OCI-LY7 (cell line): ENCODE measurements at regions not wholly inside any gene's neighbourhood (a gene's known extent, or its start where the extent isn't known, plus 50 kb on each side); places are given as distances from the start of the nearest gene placed in this dataset.

ENCODE experiments used
- BruUV-seq: library from RNA; stranded (reverse); fragments of 400-500 nt; replicated peaks from 2 replicates; lab custom pipeline; 2021; lab: Mats Ljungman, UMichigan
- CTCF ChIA-PET: fragments of 300-600 bp; sonication (Branson Sonifier 250); formaldehyde crosslinking; loops from one replicate; lab custom pipeline; 2022; ENCODE audit warnings: antibody characterized with exemption; ENCODE audit not compliant: unreplicated experiment; lab: Charles Lee
- POLR2A ChIA-PET: fragments of 300-600 bp; sonication (Branson Sonifier 250); formaldehyde crosslinking; loops from one replicate; lab custom pipeline; 2022; ENCODE audit warnings: antibody characterized with exemption; lab: Charles Lee
- DNase-seq: peaks from one replicate; pipeline ENCODE4 v3.0.0-alpha.2; 2015; ENCODE audit warnings: low spot score
- H2AFZ ChIP-seq: fragments of 200-600 bp; sonication (generic), shearing (Covaris generic); 2 replicates; pipeline ENCODE4 v1.6.1; 2014; ENCODE audit warnings: mild to moderate bottlenecking, antibody characterized with exemption, low read length, moderate library complexity
- H3K27ac ChIP-seq: fragments of 200-600 bp; sonication (generic); 2 replicates; pipeline ENCODE4 v1.5.1; 2014; ENCODE audit warnings: mixed run types, low read depth, mild to moderate bottlenecking, moderate library complexity, low read length, inconsistent platforms; ENCODE audit not compliant: poor library complexity, severe bottlenecking
- H3K36me3 ChIP-seq: fragments of 200-600 bp; sonication (generic); 2 replicates; pipeline ENCODE4 v1.6.1; 2014; ENCODE audit warnings: mild to moderate bottlenecking, antibody characterized with exemption, low read length, moderate library complexity, mixed read lengths; ENCODE audit not compliant: insufficient read depth
- H3K4me1 ChIP-seq: fragments of 200-600 bp; sonication (generic); 2 replicates; pipeline ENCODE4 v1.5.1; 2014; ENCODE audit warnings: mild to moderate bottlenecking, low read length; ENCODE audit not compliant: insufficient read depth, poor library complexity, severe bottlenecking
- H3K4me2 ChIP-seq: fragments of 200-600 bp; sonication (generic); 2 replicates; pipeline ENCODE4 v1.6.1; 2014; ENCODE audit warnings: mild to moderate bottlenecking, low read length
- H3K4me3 ChIP-seq: fragments of 200-600 bp; sonication (generic); 2 replicates; pipeline ENCODE4 v1.5.1; 2014; ENCODE audit warnings: mild to moderate bottlenecking, low read depth, low read length; ENCODE audit not compliant: poor library complexity, severe bottlenecking
- H3K79me2 ChIP-seq: fragments of 200-600 bp; sonication (generic); 2 replicates; pipeline ENCODE4 v1.6.1; 2016; ENCODE audit warnings: low read depth, mild to moderate bottlenecking, low read length, moderate library complexity, mixed read lengths; ENCODE audit not compliant: insufficient read depth
- H3K9me2 ChIP-seq: fragments of 200-600 bp; sonication (generic); 2 replicates; pipeline ENCODE4 v1.6.1; 2016; ENCODE audit warnings: mild to moderate bottlenecking, low read length, mixed read lengths; ENCODE audit not compliant: insufficient read depth
- H3K9me3 ChIP-seq: fragments of 200-600 bp; sonication (generic); 2 replicates; pipeline ENCODE4 v1.6.1; 2014; ENCODE audit warnings: mild to moderate bottlenecking, mixed run types, low read length, mixed read lengths
- H4K20me1 ChIP-seq: fragments of 200-600 bp; sonication (generic); 2 replicates; pipeline ENCODE4 v1.6.1; 2014; ENCODE audit warnings: mild to moderate bottlenecking, antibody characterized with exemption, low read length, moderate library complexity, mixed read lengths; ENCODE audit not compliant: insufficient read depth
- EZH2phosphoT487 ChIP-seq: fragments of 200-600 bp; sonication (generic); IDR thresholded peaks from 2 replicates; pipeline ENCODE4 v1.6.1; 2018; ENCODE audit warnings: low read depth, borderline replicate concordance, mild to moderate bottlenecking, mixed run types, antibody characterized with exemption, low read length, moderate library complexity, mixed read lengths
- intact Hi-C: fragments of 100-400 bp; cut with micrococcal nuclease; formaldehyde crosslinking; loops from one replicate; pipeline ENCODE4 v1.10.0; 2022; ENCODE audit not compliant: unreplicated experiment
- TF ChIP-seq, protein P1 (sequence below): fragments of 200-600 bp; sonication (generic); conservative IDR thresholded peaks from 2 replicates; pipeline ENCODE4 v1.5.1; 2014; ENCODE audit warnings: mild to moderate bottlenecking, antibody characterized with exemption, low read length, moderate library complexity, mixed read lengths

GRCh38 chr1:165070675-165071074 is 285.8 kb downstream of the LMX1A start:
- Histone ChIP-seq H3K9me3 (no peaks in the 10 kb centered on the region), H3K79me2 (no peaks in the 10 kb centered on the region), H3K4me3 (no peak overlapping the region), H3K9me2 (no peaks in the 10 kb centered on the region), H3K27ac (no peak overlapping the region), H3K36me3 (no peaks in the 10 kb centered on the region), H3K4me2 (no peak overlapping the region), H3K4me1 (no peaks in the 10 kb centered on the region), H4K20me1 (no peaks in the 10 kb centered on the region), H2AFZ (no peak overlapping the region)
- intact Hi-C loops: no loop called here
- ChIA-PET POLR2A (interaction anchor here (0.7 kb wide), 1 partner anchor 1331 kb away, joined by 4 read pairs; no protein-coding TSS in a partner anchor), CTCF (no interaction called here)
- DNase-seq: no peak
- BruUV-seq: no TSS peak
- TF ChIP-seq, protein P1, sequence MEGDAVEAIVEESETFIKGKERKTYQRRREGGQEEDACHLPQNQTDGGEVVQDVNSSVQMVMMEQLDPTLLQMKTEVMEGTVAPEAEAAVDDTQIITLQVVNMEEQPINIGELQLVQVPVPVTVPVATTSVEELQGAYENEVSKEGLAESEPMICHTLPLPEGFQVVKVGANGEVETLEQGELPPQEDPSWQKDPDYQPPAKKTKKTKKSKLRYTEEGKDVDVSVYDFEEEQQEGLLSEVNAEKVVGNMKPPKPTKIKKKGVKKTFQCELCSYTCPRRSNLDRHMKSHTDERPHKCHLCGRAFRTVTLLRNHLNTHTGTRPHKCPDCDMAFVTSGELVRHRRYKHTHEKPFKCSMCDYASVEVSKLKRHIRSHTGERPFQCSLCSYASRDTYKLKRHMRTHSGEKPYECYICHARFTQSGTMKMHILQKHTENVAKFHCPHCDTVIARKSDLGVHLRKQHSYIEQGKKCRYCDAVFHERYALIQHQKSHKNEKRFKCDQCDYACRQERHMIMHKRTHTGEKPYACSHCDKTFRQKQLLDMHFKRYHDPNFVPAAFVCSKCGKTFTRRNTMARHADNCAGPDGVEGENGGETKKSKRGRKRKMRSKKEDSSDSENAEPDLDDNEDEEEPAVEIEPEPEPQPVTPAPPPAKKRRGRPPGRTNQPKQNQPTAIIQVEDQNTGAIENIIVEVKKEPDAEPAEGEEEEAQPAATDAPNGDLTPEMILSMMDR: no peak
- no peak for TF ChIP-seq EZH2phosphoT487

- Histone ChIP-seq H3K9me3 (no peaks in the 10 kb centered on the region), H3K4me3 (no peak overlapping the region), H2AFZ (no peak overlapping the region), H3K36me3 (no peaks in the 10 kb centered on the region), H3K4me2 (no peak overlapping the region), H3K79me2 (no peaks in the 10 kb centered on the region), H3K27ac (no peak overlapping the region), H3K9me2 (no peaks in the 10 kb centered on the region), H4K20me1 (no peaks in the 10 kb centered on the region), H3K4me1 (no peaks in the 10 kb centered on the region)
- intact Hi-C loops: no loop called here
- no peak for DNase-seq
- CTCF ChIA-PET: no interaction called here
- TF ChIP-seq, protein P1: no peak
- no peak for TF ChIP-seq EZH2phosphoT487
- POLR2A ChIA-PET: interaction anchor here (0.7 kb wide), 1 partner anchor 15 kb away, joined by 3 read pairs; no protein-coding TSS in a partner anchor
- no TSS peak for BruUV-seq
Measured at GRCh38 chr1:165069829-165070228, 286.7 kb downstream of the LMX1A start.

DNA sequence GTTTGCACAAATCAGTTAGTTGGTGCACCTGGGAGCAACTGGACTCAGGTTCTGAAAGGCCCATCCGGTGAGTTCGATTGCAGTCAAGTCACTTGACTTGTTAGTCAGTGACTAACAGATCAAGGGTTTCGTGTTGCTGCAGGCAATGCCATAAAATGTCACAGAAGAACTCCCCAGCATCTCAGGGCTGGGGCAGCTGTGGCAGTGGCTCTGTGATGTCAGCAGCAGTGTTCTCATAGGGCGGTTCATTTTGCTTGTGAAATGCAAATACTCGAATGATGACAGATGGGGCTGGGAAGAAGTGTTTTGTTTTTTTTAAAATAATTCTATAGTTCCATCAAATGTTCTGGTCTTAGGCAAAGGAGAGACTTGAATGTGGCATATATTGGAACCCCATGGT is 287.8 kb downstream of the LMX1A start:
- ChIA-PET POLR2A (no interaction called here), CTCF (no interaction called here)
- intact Hi-C loops: no loop called here
- no peaks in the 10 kb centered on the region for H3K4me1 ChIP-seq
- H3K9me3 ChIP-seq: no peaks in the 10 kb centered on the region
- H4K20me1 ChIP-seq: no peaks in the 10 kb centered on the region
- H3K4me2 ChIP-seq: no peak overlapping the region
- H3K4me3 ChIP-seq: no peak overlapping the region
- no peak overlapping the region for H2AFZ ChIP-seq
- no peaks in the 10 kb centered on the region for H3K36me3 ChIP-seq
- no peaks in the 10 kb centered on the region for H3K79me2 ChIP-seq
- DNase-seq: no peak
- H3K27ac ChIP-seq: no peak overlapping the region
- no peak for TF ChIP-seq EZH2phosphoT487
- TF ChIP-seq, protein P1: no peak
- no peaks in the 10 kb centered on the region for H3K9me2 ChIP-seq
- BruUV-seq: no TSS peak
